WTC11 (cell line): ENCODE measurements at regions not wholly inside any gene's neighbourhood (a gene's known extent, or its start where the extent isn't known, plus 50 kb on each side); places are given as distances from the start of the nearest gene placed in this dataset.

Experiments used
- ATAC-seq: fragments of 200-7000 bp; cut with Tn5 transposase; 2 replicates; pipeline ENCODE4 v1.10.0; 2021; ENCODE audit warnings: mild to moderate bottlenecking, moderate library complexity
- CTCF ChIA-PET: fragments of 300-600 bp; sonication (Branson Sonifier 250); formaldehyde crosslinking; loops from one replicate; lab custom pipeline; 2021; ENCODE audit warnings: antibody characterized with exemption; lab: Charles Lee
- POLR2A ChIA-PET: fragments of 350-600 bp; sonication (Branson Sonifier 250); formaldehyde crosslinking; loops from one replicate; lab custom pipeline; 2021; ENCODE audit warnings: antibody characterized with exemption; lab: Charles Lee
- DNase-seq: peaks from one replicate; pipeline ENCODE4 v3.0.0; 2021; ENCODE audit warnings: low spot score
- H3K27ac Mint-ChIP-seq: 2 replicates; pipeline ENCODE4 v1.8.0; 2021; ENCODE audit warnings: mixed read lengths
- H3K27me3 Mint-ChIP-seq: 2 replicates; pipeline ENCODE4 v1.8.0; 2021; ENCODE audit warnings: low read depth, mild to moderate bottlenecking, moderate library complexity, mixed read lengths
- H3K36me3 Mint-ChIP-seq: 2 replicates; pipeline ENCODE4 v1.8.0; 2021; ENCODE audit warnings: mixed read lengths
- H3K4me1 Mint-ChIP-seq: 2 replicates; pipeline ENCODE4 v1.8.0; 2022; ENCODE audit warnings: mixed read lengths
- H3K4me3 Mint-ChIP-seq: 2 replicates; pipeline ENCODE4 v1.8.0; 2021; ENCODE audit warnings: mild to moderate bottlenecking, moderate library complexity, mixed read lengths
- H3K9me3 Mint-ChIP-seq: 2 replicates; pipeline ENCODE4 v1.8.0; 2021; ENCODE audit warnings: mixed read lengths
- ELF4 ChIP-seq: sonication (generic); formaldehyde crosslinking; IDR thresholded peaks from 2 replicates; pipeline ENCODE4 v1.8.1; 2022; ENCODE audit warnings: low read depth, mild to moderate bottlenecking, moderate library complexity, missing genetic modification reagents
- GTF2I ChIP-seq: fragments of 250-450 bp; sonication (Bioruptor Pico); conservative IDR thresholded peaks from 2 replicates; pipeline ENCODE4 v1.4.0; 2021; ENCODE audit warnings: mild to moderate bottlenecking
- HMGA2 ChIP-seq: fragments of 250-450 bp; sonication (Bioruptor Pico); IDR thresholded peaks from 2 replicates; pipeline ENCODE4 v1.4.0; 2021; ENCODE audit warnings: mild to moderate bottlenecking, moderate library complexity
- MXD4 ChIP-seq: fragments of 250-450 bp; sonication (Bioruptor Pico); IDR thresholded peaks from 2 replicates; pipeline ENCODE4 v1.8.0; 2021; ENCODE audit warnings: mild to moderate bottlenecking, moderate library complexity, borderline replicate concordance
- OVOL2 ChIP-seq: fragments of 250-450 bp; sonication (Bioruptor Pico); IDR thresholded peaks from 2 replicates; pipeline ENCODE4 v1.9.0; 2021; ENCODE audit warnings: mild to moderate bottlenecking, borderline replicate concordance
- RORB ChIP-seq: fragments of 250-450 bp; sonication (Bioruptor Pico); IDR thresholded peaks from 2 replicates; pipeline ENCODE4 v1.9.0; 2021; ENCODE audit warnings: mild to moderate bottlenecking
- SOX15 ChIP-seq: fragments of 250-450 bp; sonication (Bioruptor Pico); IDR thresholded peaks from 2 replicates; pipeline ENCODE4 v1.9.0; 2021; ENCODE audit warnings: mild to moderate bottlenecking
- ZNF121 ChIP-seq: sonication (generic); formaldehyde crosslinking; IDR thresholded peaks from 2 replicates; pipeline ENCODE4 v1.8.0; 2023; ENCODE audit warnings: missing genetic modification reagents
- TF ChIP-seq, protein P1 (sequence below): sonication (generic); formaldehyde crosslinking; IDR thresholded peaks from 2 replicates; pipeline ENCODE4 v1.8.0; 2022; ENCODE audit warnings: mild to moderate bottlenecking, missing genetic modification reagents
- TF ChIP-seq, protein P2 (sequence below): sonication (generic); formaldehyde crosslinking; IDR thresholded peaks from 2 replicates; pipeline ENCODE4 v1.8.1; 2023; ENCODE audit warnings: mild to moderate bottlenecking, missing genetic modification reagents, moderate library complexity
- TF ChIP-seq, protein P3 (sequence below): sonication (generic); formaldehyde crosslinking; IDR thresholded peaks from 2 replicates; pipeline ENCODE4 v1.8.1; 2022; ENCODE audit warnings: low read depth, missing genetic modification reagents, borderline replicate concordance
- TF ChIP-seq, protein P4 (sequence below): sonication (generic); formaldehyde crosslinking; IDR thresholded peaks from 2 replicates; pipeline ENCODE4 v1.8.1; 2022; ENCODE audit warnings: low read depth, mild to moderate bottlenecking, moderate library complexity, missing genetic modification reagents, borderline replicate concordance
- TF ChIP-seq, protein P5 (sequence below): sonication (generic); formaldehyde crosslinking; IDR thresholded peaks from 2 replicates; pipeline ENCODE4 v1.8.0; 2022; ENCODE audit warnings: mild to moderate bottlenecking, missing genetic modification reagents
- TF ChIP-seq, protein P6 (sequence below): sonication (generic); formaldehyde crosslinking; IDR thresholded peaks from 2 replicates; pipeline ENCODE4 v1.8.1; 2023; ENCODE audit warnings: mild to moderate bottlenecking, missing genetic modification reagents
- TF ChIP-seq, protein P7 (sequence below): sonication (generic); formaldehyde crosslinking; conservative IDR thresholded peaks from 2 replicates; pipeline ENCODE4 v1.8.1; 2023; ENCODE audit warnings: mild to moderate bottlenecking, low read depth, missing genetic modification reagents, moderate library complexity
- TF ChIP-seq, protein P8 (sequence below): sonication (generic); formaldehyde crosslinking; IDR thresholded peaks from 2 replicates; pipeline ENCODE4 v1.8.0; 2022; ENCODE audit warnings: mild to moderate bottlenecking, missing genetic modification reagents

DNA sequence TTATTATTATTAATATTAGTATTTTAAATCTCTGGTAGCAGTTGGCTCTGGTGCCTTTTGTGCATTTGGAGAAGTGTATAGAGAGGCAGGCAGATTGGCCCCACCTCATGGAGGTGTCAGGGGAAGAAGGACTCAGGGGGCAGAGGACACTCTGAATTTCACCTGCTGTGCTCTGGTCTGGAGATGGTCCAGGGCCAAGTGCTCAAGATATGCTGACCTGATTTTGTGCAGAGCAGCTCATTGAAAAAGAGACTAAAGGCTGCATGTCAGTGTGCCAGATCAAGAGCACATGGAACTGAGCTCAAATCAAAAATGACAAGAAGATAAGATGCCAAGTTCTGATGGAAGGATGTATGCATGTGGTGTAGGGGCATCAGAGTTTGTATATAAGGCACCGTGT lies 323.6 kb upstream of the TNP1 start:
- no peak overlapping the region for H3K4me3 Mint-ChIP-seq

More for the DNA sequence above, 323.6 kb upstream of the TNP1 start:
- Mint-ChIP-seq H3K27ac (no peak overlapping the region), H3K9me3 (peaks cover 8% of the 10 kb centered on the region), H3K27me3 (no peaks in the 10 kb centered on the region; the same call in 1 of the 2 replicates), H3K36me3 (no peaks in the 10 kb centered on the region), H3K4me1 (peaks cover 6% of the 10 kb centered on the region)
- DNase-seq, result no peak
- ATAC-seq, result no peak
- ChIA-PET CTCF (no interaction called here), POLR2A (no interaction called here)
- no peak for TF ChIP-seq MXD4
- TF ChIP-seq GTF2I, result no peak
- no peak for TF ChIP-seq OVOL2 (CRISPR knock-in tag)
- no peak for TF ChIP-seq SOX15 (CRISPR knock-in tag)
- TF ChIP-seq, protein P1, sequence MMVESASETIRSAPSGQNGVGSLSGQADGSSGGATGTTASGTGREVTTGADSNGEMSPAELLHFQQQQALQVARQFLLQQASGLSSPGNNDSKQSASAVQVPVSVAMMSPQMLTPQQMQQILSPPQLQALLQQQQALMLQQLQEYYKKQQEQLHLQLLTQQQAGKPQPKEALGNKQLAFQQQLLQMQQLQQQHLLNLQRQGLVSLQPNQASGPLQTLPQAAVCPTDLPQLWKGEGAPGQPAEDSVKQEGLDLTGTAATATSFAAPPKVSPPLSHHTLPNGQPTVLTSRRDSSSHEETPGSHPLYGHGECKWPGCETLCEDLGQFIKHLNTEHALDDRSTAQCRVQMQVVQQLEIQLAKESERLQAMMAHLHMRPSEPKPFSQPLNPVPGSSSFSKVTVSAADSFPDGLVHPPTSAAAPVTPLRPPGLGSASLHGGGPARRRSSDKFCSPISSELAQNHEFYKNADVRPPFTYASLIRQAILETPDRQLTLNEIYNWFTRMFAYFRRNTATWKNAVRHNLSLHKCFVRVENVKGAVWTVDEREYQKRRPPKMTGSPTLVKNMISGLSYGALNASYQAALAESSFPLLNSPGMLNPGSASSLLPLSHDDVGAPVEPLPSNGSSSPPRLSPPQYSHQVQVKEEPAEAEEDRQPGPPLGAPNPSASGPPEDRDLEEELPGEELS (CRISPR knock-in tag), result no peak
- TF ChIP-seq, protein P2, sequence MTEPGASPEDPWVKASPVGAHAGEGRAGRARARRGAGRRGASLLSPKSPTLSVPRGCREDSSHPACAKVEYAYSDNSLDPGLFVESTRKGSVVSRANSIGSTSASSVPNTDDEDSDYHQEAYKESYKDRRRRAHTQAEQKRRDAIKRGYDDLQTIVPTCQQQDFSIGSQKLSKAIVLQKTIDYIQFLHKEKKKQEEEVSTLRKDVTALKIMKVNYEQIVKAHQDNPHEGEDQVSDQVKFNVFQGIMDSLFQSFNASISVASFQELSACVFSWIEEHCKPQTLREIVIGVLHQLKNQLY (CRISPR knock-in tag), result no peak
- TF ChIP-seq, protein P3, sequence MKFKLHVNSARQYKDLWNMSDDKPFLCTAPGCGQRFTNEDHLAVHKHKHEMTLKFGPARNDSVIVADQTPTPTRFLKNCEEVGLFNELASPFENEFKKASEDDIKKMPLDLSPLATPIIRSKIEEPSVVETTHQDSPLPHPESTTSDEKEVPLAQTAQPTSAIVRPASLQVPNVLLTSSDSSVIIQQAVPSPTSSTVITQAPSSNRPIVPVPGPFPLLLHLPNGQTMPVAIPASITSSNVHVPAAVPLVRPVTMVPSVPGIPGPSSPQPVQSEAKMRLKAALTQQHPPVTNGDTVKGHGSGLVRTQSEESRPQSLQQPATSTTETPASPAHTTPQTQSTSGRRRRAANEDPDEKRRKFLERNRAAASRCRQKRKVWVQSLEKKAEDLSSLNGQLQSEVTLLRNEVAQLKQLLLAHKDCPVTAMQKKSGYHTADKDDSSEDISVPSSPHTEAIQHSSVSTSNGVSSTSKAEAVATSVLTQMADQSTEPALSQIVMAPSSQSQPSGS (CRISPR knock-in tag), result no peak
- TF ChIP-seq RORB (CRISPR knock-in tag), result no peak
- TF ChIP-seq, protein P4, sequence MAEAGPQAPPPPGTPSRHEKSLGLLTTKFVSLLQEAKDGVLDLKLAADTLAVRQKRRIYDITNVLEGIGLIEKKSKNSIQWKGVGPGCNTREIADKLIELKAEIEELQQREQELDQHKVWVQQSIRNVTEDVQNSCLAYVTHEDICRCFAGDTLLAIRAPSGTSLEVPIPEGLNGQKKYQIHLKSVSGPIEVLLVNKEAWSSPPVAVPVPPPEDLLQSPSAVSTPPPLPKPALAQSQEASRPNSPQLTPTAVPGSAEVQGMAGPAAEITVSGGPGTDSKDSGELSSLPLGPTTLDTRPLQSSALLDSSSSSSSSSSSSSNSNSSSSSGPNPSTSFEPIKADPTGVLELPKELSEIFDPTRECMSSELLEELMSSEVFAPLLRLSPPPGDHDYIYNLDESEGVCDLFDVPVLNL, result no peak
- TF ChIP-seq, protein P5, sequence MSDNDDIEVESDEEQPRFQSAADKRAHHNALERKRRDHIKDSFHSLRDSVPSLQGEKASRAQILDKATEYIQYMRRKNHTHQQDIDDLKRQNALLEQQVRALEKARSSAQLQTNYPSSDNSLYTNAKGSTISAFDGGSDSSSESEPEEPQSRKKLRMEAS (CRISPR knock-in tag), result no peak
- TF ChIP-seq, protein P6, sequence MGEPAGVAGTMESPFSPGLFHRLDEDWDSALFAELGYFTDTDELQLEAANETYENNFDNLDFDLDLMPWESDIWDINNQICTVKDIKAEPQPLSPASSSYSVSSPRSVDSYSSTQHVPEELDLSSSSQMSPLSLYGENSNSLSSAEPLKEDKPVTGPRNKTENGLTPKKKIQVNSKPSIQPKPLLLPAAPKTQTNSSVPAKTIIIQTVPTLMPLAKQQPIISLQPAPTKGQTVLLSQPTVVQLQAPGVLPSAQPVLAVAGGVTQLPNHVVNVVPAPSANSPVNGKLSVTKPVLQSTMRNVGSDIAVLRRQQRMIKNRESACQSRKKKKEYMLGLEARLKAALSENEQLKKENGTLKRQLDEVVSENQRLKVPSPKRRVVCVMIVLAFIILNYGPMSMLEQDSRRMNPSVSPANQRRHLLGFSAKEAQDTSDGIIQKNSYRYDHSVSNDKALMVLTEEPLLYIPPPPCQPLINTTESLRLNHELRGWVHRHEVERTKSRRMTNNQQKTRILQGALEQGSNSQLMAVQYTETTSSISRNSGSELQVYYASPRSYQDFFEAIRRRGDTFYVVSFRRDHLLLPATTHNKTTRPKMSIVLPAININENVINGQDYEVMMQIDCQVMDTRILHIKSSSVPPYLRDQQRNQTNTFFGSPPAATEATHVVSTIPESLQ (CRISPR knock-in tag), result no peak
- TF ChIP-seq, protein P7, sequence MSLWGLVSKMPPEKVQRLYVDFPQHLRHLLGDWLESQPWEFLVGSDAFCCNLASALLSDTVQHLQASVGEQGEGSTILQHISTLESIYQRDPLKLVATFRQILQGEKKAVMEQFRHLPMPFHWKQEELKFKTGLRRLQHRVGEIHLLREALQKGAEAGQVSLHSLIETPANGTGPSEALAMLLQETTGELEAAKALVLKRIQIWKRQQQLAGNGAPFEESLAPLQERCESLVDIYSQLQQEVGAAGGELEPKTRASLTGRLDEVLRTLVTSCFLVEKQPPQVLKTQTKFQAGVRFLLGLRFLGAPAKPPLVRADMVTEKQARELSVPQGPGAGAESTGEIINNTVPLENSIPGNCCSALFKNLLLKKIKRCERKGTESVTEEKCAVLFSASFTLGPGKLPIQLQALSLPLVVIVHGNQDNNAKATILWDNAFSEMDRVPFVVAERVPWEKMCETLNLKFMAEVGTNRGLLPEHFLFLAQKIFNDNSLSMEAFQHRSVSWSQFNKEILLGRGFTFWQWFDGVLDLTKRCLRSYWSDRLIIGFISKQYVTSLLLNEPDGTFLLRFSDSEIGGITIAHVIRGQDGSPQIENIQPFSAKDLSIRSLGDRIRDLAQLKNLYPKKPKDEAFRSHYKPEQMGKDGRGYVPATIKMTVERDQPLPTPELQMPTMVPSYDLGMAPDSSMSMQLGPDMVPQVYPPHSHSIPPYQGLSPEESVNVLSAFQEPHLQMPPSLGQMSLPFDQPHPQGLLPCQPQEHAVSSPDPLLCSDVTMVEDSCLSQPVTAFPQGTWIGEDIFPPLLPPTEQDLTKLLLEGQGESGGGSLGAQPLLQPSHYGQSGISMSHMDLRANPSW (CRISPR knock-in tag), result no peak
- no peak for TF ChIP-seq ZNF121 (CRISPR knock-in tag)
- TF ChIP-seq, protein P8, sequence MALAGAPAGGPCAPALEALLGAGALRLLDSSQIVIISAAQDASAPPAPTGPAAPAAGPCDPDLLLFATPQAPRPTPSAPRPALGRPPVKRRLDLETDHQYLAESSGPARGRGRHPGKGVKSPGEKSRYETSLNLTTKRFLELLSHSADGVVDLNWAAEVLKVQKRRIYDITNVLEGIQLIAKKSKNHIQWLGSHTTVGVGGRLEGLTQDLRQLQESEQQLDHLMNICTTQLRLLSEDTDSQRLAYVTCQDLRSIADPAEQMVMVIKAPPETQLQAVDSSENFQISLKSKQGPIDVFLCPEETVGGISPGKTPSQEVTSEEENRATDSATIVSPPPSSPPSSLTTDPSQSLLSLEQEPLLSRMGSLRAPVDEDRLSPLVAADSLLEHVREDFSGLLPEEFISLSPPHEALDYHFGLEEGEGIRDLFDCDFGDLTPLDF (CRISPR knock-in tag), result no peak
- TF ChIP-seq HMGA2, result no peak
- TF ChIP-seq ELF4 (CRISPR knock-in tag), result no peak
